DND-41 (cell line): ENCODE measurements at regions not wholly inside any gene's neighbourhood (a gene's known extent, or its start where the extent isn't known, plus 50 kb on each side); places are given as distances from the start of the nearest gene placed in this dataset.

Experiments
- ATAC-seq: fragments of 200-7000 bp; cut with Tn5 transposase; 3 replicates; pipeline ENCODE4 v1.9.1; 2021; ENCODE audit warnings: low read depth; ENCODE audit not compliant: insufficient read depth
- DNase-seq: peaks from one replicate; pipeline ENCODE4 v3.0.0-alpha.2; 2020
- H2AFZ ChIP-seq: 2 replicates; pipeline ENCODE4 v1.6.0; 2012; ENCODE audit warnings: low read depth, low read length
- H3K27ac ChIP-seq: 2 replicates; pipeline ENCODE4 v1.5.1; 2012; ENCODE audit warnings: low read length, inconsistent platforms
- H3K27me3 ChIP-seq: fragments of 200-600 bp; sonication (generic); 2 replicates; pipeline ENCODE4 v1.6.0; 2012; ENCODE audit warnings: low read length, mild to moderate bottlenecking, inconsistent platforms; ENCODE audit not compliant: insufficient read depth, poor library complexity
- H3K36me3 ChIP-seq: 2 replicates; pipeline ENCODE4 v1.5.1; 2012; ENCODE audit warnings: low read length, inconsistent platforms; ENCODE audit not compliant: insufficient read depth
- H3K4me1 ChIP-seq: 2 replicates; pipeline ENCODE4 v1.5.1; 2012; ENCODE audit warnings: mild to moderate bottlenecking, low read length; ENCODE audit not compliant: insufficient read depth
- H3K4me2 ChIP-seq: 2 replicates; pipeline ENCODE4 v1.6.0; 2012; ENCODE audit warnings: mild to moderate bottlenecking, moderate library complexity, low read length, inconsistent platforms; ENCODE audit not compliant: insufficient read depth
- H3K4me3 ChIP-seq, 2 experiments: fragments of 200-600 bp in 1 of 2; shearing (Covaris generic) in 1 of 2; 2 replicates each; pipeline ENCODE4 v1.5.1; 2012 to 2016; ENCODE audit warnings: inconsistent platforms in 2 of 2, low read length in 2 of 2, mild to moderate bottlenecking in 2 of 2, low read depth in 1 of 2, moderate library complexity in 1 of 2
- H3K79me2 ChIP-seq: 2 replicates; pipeline ENCODE4 v1.6.0; 2012; ENCODE audit warnings: low read length, inconsistent platforms; ENCODE audit not compliant: insufficient read depth
- H3K9ac ChIP-seq: 2 replicates; pipeline ENCODE4 v1.6.0; 2012; ENCODE audit warnings: low read depth, mild to moderate bottlenecking, inconsistent platforms, low read length, moderate library complexity
- H3K9me3 ChIP-seq: 2 replicates; pipeline ENCODE4 v1.5.1; 2012; ENCODE audit warnings: low read length, moderate library complexity, mild to moderate bottlenecking, inconsistent platforms; ENCODE audit not compliant: insufficient read depth, severe bottlenecking
- H4K20me1 ChIP-seq: 2 replicates; pipeline ENCODE4 v1.6.0; 2012; ENCODE audit warnings: low read length; ENCODE audit not compliant: insufficient read depth
- EZH2 ChIP-seq: IDR thresholded peaks from 3 replicates; pipeline ENCODE4 v1.6.1; 2012; ENCODE audit warnings: borderline replicate concordance, low read depth, mild to moderate bottlenecking, moderate library complexity, low read length, inconsistent platforms; ENCODE audit not compliant: severe bottlenecking
- TF ChIP-seq, protein P1 (sequence below): IDR thresholded peaks from 2 replicates; pipeline ENCODE4 v1.5.1; 2012; ENCODE audit warnings: borderline replicate concordance, low read length, moderate library complexity, mild to moderate bottlenecking; ENCODE audit not compliant: poor library complexity, severe bottlenecking; ENCODE audit errors: extremely low read depth

DNA sequence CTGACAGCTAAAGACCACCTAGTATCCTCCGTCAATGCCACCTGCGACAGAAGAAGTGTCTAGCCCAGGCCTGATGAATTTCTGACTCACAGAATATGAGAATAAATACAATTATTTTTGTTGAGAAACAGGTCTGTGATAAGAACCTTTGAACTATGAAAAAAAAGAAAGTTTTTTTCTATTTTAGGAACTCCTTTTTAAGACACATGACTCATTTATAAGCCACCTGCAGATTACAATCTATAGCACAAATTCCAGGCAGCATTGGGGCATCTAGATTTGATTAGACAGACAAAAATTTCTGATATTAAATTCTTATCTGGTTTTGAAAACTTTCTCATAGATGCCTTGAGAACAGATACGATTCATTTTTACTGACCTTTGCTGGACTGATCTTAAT is 256.7 kb upstream of the LYZL1 start:
- no peak overlapping the region for H3K27ac ChIP-seq
- no peak for TF ChIP-seq EZH2
- TF ChIP-seq, protein P1, sequence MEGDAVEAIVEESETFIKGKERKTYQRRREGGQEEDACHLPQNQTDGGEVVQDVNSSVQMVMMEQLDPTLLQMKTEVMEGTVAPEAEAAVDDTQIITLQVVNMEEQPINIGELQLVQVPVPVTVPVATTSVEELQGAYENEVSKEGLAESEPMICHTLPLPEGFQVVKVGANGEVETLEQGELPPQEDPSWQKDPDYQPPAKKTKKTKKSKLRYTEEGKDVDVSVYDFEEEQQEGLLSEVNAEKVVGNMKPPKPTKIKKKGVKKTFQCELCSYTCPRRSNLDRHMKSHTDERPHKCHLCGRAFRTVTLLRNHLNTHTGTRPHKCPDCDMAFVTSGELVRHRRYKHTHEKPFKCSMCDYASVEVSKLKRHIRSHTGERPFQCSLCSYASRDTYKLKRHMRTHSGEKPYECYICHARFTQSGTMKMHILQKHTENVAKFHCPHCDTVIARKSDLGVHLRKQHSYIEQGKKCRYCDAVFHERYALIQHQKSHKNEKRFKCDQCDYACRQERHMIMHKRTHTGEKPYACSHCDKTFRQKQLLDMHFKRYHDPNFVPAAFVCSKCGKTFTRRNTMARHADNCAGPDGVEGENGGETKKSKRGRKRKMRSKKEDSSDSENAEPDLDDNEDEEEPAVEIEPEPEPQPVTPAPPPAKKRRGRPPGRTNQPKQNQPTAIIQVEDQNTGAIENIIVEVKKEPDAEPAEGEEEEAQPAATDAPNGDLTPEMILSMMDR: no peak
- H2AFZ ChIP-seq: no peak overlapping the region
- H3K27me3 ChIP-seq: no peaks in the 10 kb centered on the region
- H3K4me3 ChIP-seq: no peak overlapping the region
- no peak for DNase-seq
- H3K4me1 ChIP-seq: no peaks in the 10 kb centered on the region
- H4K20me1 ChIP-seq: no peaks in the 10 kb centered on the region
- no peaks in the 10 kb centered on the region for H3K36me3 ChIP-seq
- no peak for ATAC-seq
- no peak overlapping the region for H3K4me2 ChIP-seq
- no peaks in the 10 kb centered on the region for H3K9me3 ChIP-seq
- no peak overlapping the region for H3K9ac ChIP-seq
- H3K79me2 ChIP-seq: no peaks in the 10 kb centered on the region

DNA sequence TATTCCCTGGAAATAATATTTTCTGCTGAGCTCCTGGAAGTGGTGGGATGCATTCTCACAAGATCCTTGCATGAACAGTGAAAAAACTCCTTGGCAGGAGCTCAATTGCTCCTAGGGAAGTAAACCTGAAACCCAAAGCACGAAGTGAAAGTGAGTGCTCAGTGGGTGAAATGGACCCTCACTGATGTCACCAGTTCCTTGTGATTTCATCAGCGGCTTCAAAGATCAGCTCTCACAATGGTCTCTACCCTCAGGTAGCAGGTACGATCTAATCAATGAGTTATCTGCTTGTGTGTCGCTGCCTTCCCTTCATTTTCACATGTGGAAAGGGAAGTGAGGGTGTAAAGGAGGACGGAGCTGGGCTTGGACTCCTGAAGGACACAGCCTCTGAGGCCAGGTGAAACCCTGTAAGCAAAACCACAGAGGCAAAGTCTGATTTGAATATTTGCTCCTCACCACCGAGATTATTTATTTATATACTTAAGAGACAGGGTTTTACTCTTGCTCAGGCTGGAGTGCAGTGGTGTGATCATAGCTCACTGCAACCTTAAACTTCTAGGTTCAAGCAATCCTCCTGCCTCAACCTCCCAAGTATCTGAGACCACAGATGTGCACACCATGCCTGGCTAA is 255.4 kb upstream of the LYZL1 start:
- H3K9me3 ChIP-seq: no peaks in the 10 kb centered on the region
- ATAC-seq (no peak), DNase-seq (no peak)
- no peak overlapping the region for H2AFZ ChIP-seq
- no peak overlapping the region for H3K4me3 ChIP-seq
- no peaks in the 10 kb centered on the region for H4K20me1 ChIP-seq
- no peaks in the 10 kb centered on the region for H3K36me3 ChIP-seq
- TF ChIP-seq, protein P1: no peak
- no peak for TF ChIP-seq EZH2
- H3K9ac ChIP-seq: no peak overlapping the region
- no peaks in the 10 kb centered on the region for H3K27me3 ChIP-seq
- H3K27ac ChIP-seq: no peak overlapping the region
- H3K4me2 ChIP-seq: no peak overlapping the region
- no peaks in the 10 kb centered on the region for H3K79me2 ChIP-seq
- H3K4me1 ChIP-seq: no peaks in the 10 kb centered on the region

DNA sequence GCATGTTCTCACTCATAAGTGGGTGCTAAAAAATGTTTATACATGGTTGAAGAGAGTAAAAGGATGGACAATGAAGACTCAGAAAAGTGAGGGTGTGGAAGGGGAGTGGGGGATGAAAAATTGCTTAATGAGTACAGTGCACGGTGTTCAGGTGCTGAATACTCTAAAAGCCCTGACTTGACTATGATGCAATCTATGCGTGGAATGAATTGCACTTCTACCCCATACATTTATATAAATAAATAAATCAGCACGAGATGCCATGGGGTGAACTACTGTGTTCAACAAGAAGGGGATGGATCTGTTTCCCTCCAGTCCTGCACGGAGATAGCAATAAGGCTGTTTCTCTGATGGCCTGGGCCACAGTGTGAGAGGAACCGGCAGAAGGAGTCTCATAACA is 254.3 kb upstream of the LYZL1 start:
- Histone ChIP-seq H3K36me3 (no peaks in the 10 kb centered on the region), H3K9ac (no peak overlapping the region), H3K27ac (no peak overlapping the region), H3K4me3 (no peak overlapping the region), H2AFZ (no peak overlapping the region), H3K9me3 (no peaks in the 10 kb centered on the region), H3K79me2 (no peaks in the 10 kb centered on the region), H3K4me2 (no peak overlapping the region), H3K27me3 (no peaks in the 10 kb centered on the region), H4K20me1 (no peaks in the 10 kb centered on the region), H3K4me1 (no peaks in the 10 kb centered on the region)
- TF ChIP-seq, protein P1: no peak
- no peak for TF ChIP-seq EZH2
- DNase-seq: no peak
- no peak for ATAC-seq

DNA sequence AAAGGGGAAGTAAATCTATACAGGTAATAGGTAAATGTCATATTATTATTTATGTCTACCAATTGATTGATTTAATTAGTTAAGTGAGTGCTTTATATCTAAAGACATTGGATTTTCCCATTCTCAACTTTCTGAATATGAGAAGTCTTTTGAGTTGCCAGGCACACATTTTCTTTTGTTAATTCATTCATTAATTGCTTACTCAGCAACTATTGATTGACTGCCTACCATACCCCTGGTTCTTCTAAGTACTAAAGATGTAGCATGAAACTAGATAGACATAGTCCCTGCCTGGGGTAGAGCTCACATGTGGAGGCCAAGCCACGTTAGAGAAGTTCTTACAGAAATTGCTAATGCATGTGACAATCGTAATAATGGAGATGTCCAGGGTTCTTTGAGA is 253.1 kb upstream of the LYZL1 start:
- TF ChIP-seq, protein P1: no peak
- no peak for TF ChIP-seq EZH2
- H3K9me3 ChIP-seq: no peaks in the 10 kb centered on the region
- ATAC-seq: no peak
- no peak overlapping the region for H3K4me2 ChIP-seq
- H3K36me3 ChIP-seq: no peaks in the 10 kb centered on the region
- H3K4me3 ChIP-seq: no peak overlapping the region
- DNase-seq: no peak
- H3K4me1 ChIP-seq: no peaks in the 10 kb centered on the region
- no peak overlapping the region for H3K27ac ChIP-seq
- H3K79me2 ChIP-seq: no peaks in the 10 kb centered on the region
- H2AFZ ChIP-seq: no peak overlapping the region
- H3K27me3 ChIP-seq: no peaks in the 10 kb centered on the region
- H4K20me1 ChIP-seq: no peaks in the 10 kb centered on the region
- no peak overlapping the region for H3K9ac ChIP-seq
